Uterus (tissue), 3 donors: ENCODE measurements at regions not wholly inside any gene's neighbourhood (a gene's known extent, or its start where the extent isn't known, plus 50 kb on each side); places are given as distances from the start of the nearest gene placed in this dataset.

Experiments
- DNase-seq, 2 donors: peaks; one replicate each; pipeline ENCODE4 v3.0.0-alpha.2; 2019 to 2020
- H3K27ac ChIP-seq, 2 donors: fragments of 200-600 bp; sonication (generic); 1 replicate in 1 of 2; 2 replicates in 1 of 2; pipeline ENCODE4 v1.5.1; 2016 to 2018
- H3K27me3 ChIP-seq, 2 donors: fragments of 200-600 bp; sonication (generic); one replicate each; pipeline ENCODE4 v1.5.1; 2018 to 2019; ENCODE audit warnings: control low read depth in 1 of 2
- H3K36me3 ChIP-seq, 2 donors: fragments of 200-600 bp; sonication (generic); one replicate each; pipeline ENCODE4 v1.5.1; 2019; ENCODE audit warnings: control low read depth in 1 of 2
- H3K4me1 ChIP-seq, 2 donors: fragments of 200-600 bp; sonication (generic); one replicate each; pipeline ENCODE4 v1.5.1; 2018 to 2019; ENCODE audit warnings: control low read depth in 1 of 2
- H3K4me3 ChIP-seq, 2 donors: fragments of 200-600 bp; sonication (generic); 1 replicate in 1 of 2; 2 replicates in 1 of 2; pipeline ENCODE4 v1.5.1; 2018 to 2019; ENCODE audit warnings: mild to moderate bottlenecking in 1 of 2
- H3K9me3 ChIP-seq, 2 donors: fragments of 200-600 bp; sonication (generic); one replicate each; pipeline ENCODE4 v1.5.1; 2019; ENCODE audit warnings: control low read depth in 1 of 2
- CTCF ChIP-seq, 4 experiments: fragments of 200-600 bp in 2 of 4; fragments of 450-650 bp in 2 of 4; sonication (generic) in 2 of 4; IDR thresholded peaks; one replicate each; pipeline ENCODE4 v1.5.1; 2016 to 2019; ENCODE audit warnings: antibody characterized with exemption in 4 of 4, mild to moderate bottlenecking in 2 of 4, moderate library complexity in 1 of 4
- POLR2A ChIP-seq, 2 donors: fragments of 450-650 bp; IDR thresholded peaks; one replicate each; pipeline ENCODE4 v1.6.1; 2016; ENCODE audit warnings: antibody characterized with exemption in 2 of 2, mild to moderate bottlenecking in 1 of 2, moderate library complexity in 1 of 2
- intact Hi-C: fragments of 100-400 bp; cut with DNase I; formaldehyde crosslinking; loops from one replicate; pipeline ENCODE4 v1.15.1; 2023; ENCODE audit warnings: low total_unique reads
- donor health status: DM: yes; HTN: yes; CAD: no.

GRCh38 chr19:27793644-27794493 lies 1419.1 kb downstream of the UQCRFS1 start:
- DNase-seq = peak; percentile 88 to 89
- Histone ChIP-seq H3K27me3 (no peaks in the 10 kb centered on the region), H3K4me3 (peak overlapping the region; percentile 60 to 81), H3K4me1 (peaks cover 0 to 7% of the 10 kb centered on the region in 2 donors), H3K36me3 (no peaks in the 10 kb centered on the region), H3K27ac (peak overlapping the region; percentile 84 to 89), H3K9me3 (no peaks in the 10 kb centered on the region)
- TF ChIP-seq POLR2A (IDR thresholded peaks at IDR 0.05) (peak; percentile 15 to 58), CTCF (IDR thresholded peaks at IDR 0.05) (no peak)
- intact Hi-C loops = no loop called here

- DNase-seq = peak; percentile 60 to 62
- Histone ChIP-seq H3K27ac (peak overlapping the region; percentile 84 to 89), H3K4me1 (peaks cover 0 to 7% of the 10 kb centered on the region in 2 donors), H3K27me3 (no peaks in the 10 kb centered on the region), H3K36me3 (no peaks in the 10 kb centered on the region), H3K9me3 (no peaks in the 10 kb centered on the region), H3K4me3 (peak overlapping the region; percentile 60 to 81)
- intact Hi-C loops = no loop called here
- TF ChIP-seq CTCF (IDR thresholded peaks at IDR 0.05) = no peak
- no peak for TF ChIP-seq POLR2A (IDR thresholded peaks at IDR 0.05)
Observed at GRCh38 chr19:27793128-27793643, 1419.8 kb downstream of the UQCRFS1 start.

- peaks cover 0 to 7% of the 10 kb centered on the region in 2 donors for H3K4me1 ChIP-seq
- H3K27me3 ChIP-seq = no peaks in the 10 kb centered on the region
- intact Hi-C loops = no loop called here
- TF ChIP-seq CTCF (IDR thresholded peaks at IDR 0.05) = no peak
- TF ChIP-seq POLR2A (IDR thresholded peaks at IDR 0.05) = no peak
- no peaks in the 10 kb centered on the region for H3K9me3 ChIP-seq
- no peak for DNase-seq
- peak overlapping the region; percentile 60 to 81 for H3K4me3 ChIP-seq
- H3K36me3 ChIP-seq = no peaks in the 10 kb centered on the region
- peak overlapping the region; percentile 84 to 89 for H3K27ac ChIP-seq
Observed at GRCh38 chr19:27792576-27793127, 1420.3 kb downstream of the UQCRFS1 start.

GRCh38 chr19:27780367-27781075 lies 1432.4 kb downstream of the UQCRFS1 start:
- TF ChIP-seq CTCF (IDR thresholded peaks at IDR 0.05) (no peak), POLR2A (IDR thresholded peaks at IDR 0.05) (no peak)
- no peaks in the 10 kb centered on the region for H3K9me3 ChIP-seq
- intact Hi-C loops = no loop called here
- DNase-seq = no peak
- no peaks in the 10 kb centered on the region for H3K4me1 ChIP-seq
- H3K27ac ChIP-seq = no peak overlapping the region
- H3K4me3 ChIP-seq = no peak overlapping the region
- H3K36me3 ChIP-seq = no peaks in the 10 kb centered on the region
- no peaks in the 10 kb centered on the region for H3K27me3 ChIP-seq
